ENCODE measurements at regions not wholly inside any gene's neighbourhood (a gene's known extent, or its start where the extent isn't known, plus 50 kb on each side); places are given as distances from the start of the nearest gene placed in this dataset.

DNA sequence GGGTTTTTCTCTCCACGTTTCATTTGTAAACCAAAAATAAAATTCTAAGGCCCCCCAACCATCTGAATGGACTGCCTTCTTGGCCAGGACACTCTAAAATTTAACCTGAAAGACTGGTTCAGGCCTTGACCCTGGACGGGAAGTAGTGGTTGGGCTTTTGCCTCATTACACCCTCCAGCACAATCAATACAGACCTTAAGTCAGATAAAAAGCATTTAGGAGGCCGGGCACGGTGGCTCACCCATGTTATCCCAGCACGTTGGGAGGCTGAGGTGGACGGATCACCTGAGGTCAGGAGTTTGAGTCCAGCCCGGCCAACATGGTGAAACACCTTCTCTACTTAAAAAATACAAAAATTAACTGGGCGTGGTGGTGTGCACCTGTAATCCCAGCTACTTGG lies 91.6 kb upstream of the PPP1R26 start:
- TF ChIP-seq CTCF (IDR thresholded peaks at IDR 0.05; ENCODE audit: poor library complexity) (no peak), EZH2 (IDR thresholded peaks at IDR 0.05; ENCODE audit: borderline replicate concordance) (no peak)
